Ishikawa (cell line): ENCODE measurements at regions not wholly inside any gene's neighbourhood (a gene's known extent, or its start where the extent isn't known, plus 50 kb on each side); places are given as distances from the start of the nearest gene placed in this dataset.

Experiments used
- CEBPB ChIP-seq: IDR thresholded peaks from 2 replicates; pipeline ENCODE4 v1.6.1; 2012
- CREB1 ChIP-seq: IDR thresholded peaks from 2 replicates; pipeline ENCODE4 v1.6.1; 2012; ENCODE audit warnings: low read depth
- EGR1 ChIP-seq: IDR thresholded peaks from 2 replicates; pipeline ENCODE4 v1.6.1; 2012
- EP300 ChIP-seq: IDR thresholded peaks from 2 replicates; pipeline ENCODE4 v1.6.1; 2012; ENCODE audit warnings: borderline replicate concordance
- FOXM1 ChIP-seq: IDR thresholded peaks from 2 replicates; pipeline ENCODE4 v1.6.1; 2012; ENCODE audit warnings: low read depth, borderline replicate concordance
- MAX ChIP-seq: IDR thresholded peaks from 2 replicates; pipeline ENCODE4 v1.6.1; 2012
- RAD21 ChIP-seq: IDR thresholded peaks from 2 replicates; pipeline ENCODE4 v1.6.1; 2012; ENCODE audit warnings: low read depth
- TAF1 ChIP-seq: IDR thresholded peaks from 2 replicates; pipeline ENCODE4 v1.6.1; 2012; ENCODE audit warnings: low read depth, mild to moderate bottlenecking
- YY1 ChIP-seq: IDR thresholded peaks from 2 replicates; pipeline ENCODE4 v1.6.1; 2012; ENCODE audit warnings: low read depth
- TF ChIP-seq, protein P1 (sequence below): IDR thresholded peaks from 2 replicates; pipeline ENCODE4 v1.6.1; 2012; ENCODE audit warnings: low read depth, mild to moderate bottlenecking

GRCh38 chr4:171162478-171162877, 650.7 kb upstream of the GALNTL6 start:
- TF ChIP-seq YY1 = no peak
- TF ChIP-seq TAF1 = no peak
- no peak for TF ChIP-seq EP300
- no peak for TF ChIP-seq EGR1
- TF ChIP-seq, protein P1, sequence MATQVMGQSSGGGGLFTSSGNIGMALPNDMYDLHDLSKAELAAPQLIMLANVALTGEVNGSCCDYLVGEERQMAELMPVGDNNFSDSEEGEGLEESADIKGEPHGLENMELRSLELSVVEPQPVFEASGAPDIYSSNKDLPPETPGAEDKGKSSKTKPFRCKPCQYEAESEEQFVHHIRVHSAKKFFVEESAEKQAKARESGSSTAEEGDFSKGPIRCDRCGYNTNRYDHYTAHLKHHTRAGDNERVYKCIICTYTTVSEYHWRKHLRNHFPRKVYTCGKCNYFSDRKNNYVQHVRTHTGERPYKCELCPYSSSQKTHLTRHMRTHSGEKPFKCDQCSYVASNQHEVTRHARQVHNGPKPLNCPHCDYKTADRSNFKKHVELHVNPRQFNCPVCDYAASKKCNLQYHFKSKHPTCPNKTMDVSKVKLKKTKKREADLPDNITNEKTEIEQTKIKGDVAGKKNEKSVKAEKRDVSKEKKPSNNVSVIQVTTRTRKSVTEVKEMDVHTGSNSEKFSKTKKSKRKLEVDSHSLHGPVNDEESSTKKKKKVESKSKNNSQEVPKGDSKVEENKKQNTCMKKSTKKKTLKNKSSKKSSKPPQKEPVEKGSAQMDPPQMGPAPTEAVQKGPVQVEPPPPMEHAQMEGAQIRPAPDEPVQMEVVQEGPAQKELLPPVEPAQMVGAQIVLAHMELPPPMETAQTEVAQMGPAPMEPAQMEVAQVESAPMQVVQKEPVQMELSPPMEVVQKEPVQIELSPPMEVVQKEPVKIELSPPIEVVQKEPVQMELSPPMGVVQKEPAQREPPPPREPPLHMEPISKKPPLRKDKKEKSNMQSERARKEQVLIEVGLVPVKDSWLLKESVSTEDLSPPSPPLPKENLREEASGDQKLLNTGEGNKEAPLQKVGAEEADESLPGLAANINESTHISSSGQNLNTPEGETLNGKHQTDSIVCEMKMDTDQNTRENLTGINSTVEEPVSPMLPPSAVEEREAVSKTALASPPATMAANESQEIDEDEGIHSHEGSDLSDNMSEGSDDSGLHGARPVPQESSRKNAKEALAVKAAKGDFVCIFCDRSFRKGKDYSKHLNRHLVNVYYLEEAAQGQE = no peak
- no peak for TF ChIP-seq MAX
- TF ChIP-seq RAD21 = no peak
- no peak for TF ChIP-seq CEBPB
- no peak for TF ChIP-seq CREB1
- TF ChIP-seq FOXM1 = no peak
